ENCODE measurements at regions not wholly inside any gene's neighbourhood (a gene's known extent, or its start where the extent isn't known, plus 50 kb on each side); places are given as distances from the start of the nearest gene placed in this dataset.
"Not testable (repeated sequence)": the region's sequence is repeated elsewhere in the genome, so short reads cannot be mapped to it uniquely, and the experiment has no call there.

GRCh38 chr6:3553254-3553653 is 96.4 kb upstream of the SLC22A23 start:
- no peak for DNase-seq

- no peak for DNase-seq
Observed at GRCh38 chr6:3551716-3552511, 95.1 kb upstream of the SLC22A23 start.

GRCh38 chr6:3549314-3549940 is 92.6 kb upstream of the SLC22A23 start:
- no peak for DNase-seq

- DNase-seq = no peak
Observed at GRCh38 chr6:3546121-3546520, 89.3 kb upstream of the SLC22A23 start.

GRCh38 chr6:3545156-3545555 is 88.3 kb upstream of the SLC22A23 start:
- no peak for DNase-seq

- DNase-seq = no peak
Observed at GRCh38 chr6:3542032-3542640, 85.3 kb upstream of the SLC22A23 start.

- DNase-seq = no peak
Observed at GRCh38 chr6:3541006-3541585, 84.2 kb upstream of the SLC22A23 start.

GRCh38 chr6:3540253-3540820 is 83.5 kb upstream of the SLC22A23 start:
- DNase-seq = no peak

GRCh38 chr6:3538536-3538935 is 81.7 kb upstream of the SLC22A23 start:
- DNase-seq = no peak

GRCh38 chr6:3536901-3537300 is 80.1 kb upstream of the SLC22A23 start:
- no peak for DNase-seq

GRCh38 chr6:3535776-3536435 is 79.1 kb upstream of the SLC22A23 start:
- DNase-seq = peak in 1 of 51 donors; percentile 14

- no peak for DNase-seq
Observed at GRCh38 chr6:3535033-3535775, 78.4 kb upstream of the SLC22A23 start.

GRCh38 chr6:3534599-3534998 is 77.7 kb upstream of the SLC22A23 start:
- no peak for DNase-seq

GRCh38 chr6:3533981-3534380 is 77.1 kb upstream of the SLC22A23 start:
- DNase-seq = no peak

GRCh38 chr6:3532296-3532916 is 75.6 kb upstream of the SLC22A23 start:
- DNase-seq = no peak

- DNase-seq = no peak
Observed at GRCh38 chr6:3531481-3531880, 74.6 kb upstream of the SLC22A23 start.

- DNase-seq = no peak
Observed at GRCh38 chr6:3530515-3530914, 73.7 kb upstream of the SLC22A23 start.

- DNase-seq = no peak
Observed at GRCh38 chr6:3529721-3530120, 72.9 kb upstream of the SLC22A23 start.

- no peak for DNase-seq
Observed at GRCh38 chr6:3529232-3529631, 72.4 kb upstream of the SLC22A23 start.

GRCh38 chr6:3528081-3528671 is 71.3 kb upstream of the SLC22A23 start:
- not testable (repeated sequence) for DNase-seq

Measured in hypothalamus (tissue), 51 donors.